A673 (cell line): ENCODE measurements at regions not wholly inside any gene's neighbourhood (a gene's known extent, or its start where the extent isn't known, plus 50 kb on each side); places are given as distances from the start of the nearest gene placed in this dataset.

Experiments
- CTCF ChIP-seq: fragments of 300-800, 200-600 bp; sonication (generic); conservative IDR thresholded peaks from 2 replicates; pipeline ENCODE4 v1.5.1; 2017; ENCODE audit warnings: low read depth, mild to moderate bottlenecking, antibody characterized with exemption, low read length, moderate library complexity, mixed read lengths
- EZH2 ChIP-seq: fragments of 200-600 bp; sonication (generic); IDR thresholded peaks from 2 replicates; pipeline ENCODE4 v1.6.1; 2017; ENCODE audit warnings: borderline replicate concordance, low read depth, mild to moderate bottlenecking, mixed read lengths, antibody characterized with exemption, low read length; ENCODE audit not compliant: poor library complexity, severe bottlenecking

- TF ChIP-seq CTCF (no peak), EZH2 (no peak)
Measured at GRCh38 chr13:61546413-61546812, 130.8 kb upstream of the PCDH20 start.
